Upper lobe of right lung (tissue), 1 donor: ENCODE measurements at regions not wholly inside any gene's neighbourhood (a gene's known extent, or its start where the extent isn't known, plus 50 kb on each side); places are given as distances from the start of the nearest gene placed in this dataset.

ENCODE experiments used
- ATAC-seq: fragments of 200-7000 bp; cut with Tn5 transposase; one replicate; pipeline ENCODE4 v1.9.1; 2020; ENCODE audit warnings: mild to moderate bottlenecking, moderate library complexity
- DNase-seq: peaks from one replicate; pipeline ENCODE4 v3.0.0-alpha.2; 2020
- H3K27ac ChIP-seq: fragments of 200-600 bp; one replicate; pipeline ENCODE4 v1.8.0; 2022
- H3K27me3 ChIP-seq: fragments of 200-600 bp; one replicate; pipeline ENCODE4 v1.8.0; 2022; ENCODE audit warnings: mild to moderate bottlenecking
- H3K36me3 ChIP-seq: fragments of 200-600 bp; one replicate; pipeline ENCODE4 v1.8.0; 2022
- H3K4me1 ChIP-seq: fragments of 200-600 bp; one replicate; pipeline ENCODE4 v1.8.0; 2022
- H3K4me3 ChIP-seq: fragments of 200-600 bp; one replicate; pipeline ENCODE4 v1.8.0; 2022; ENCODE audit warnings: mild to moderate bottlenecking
- H3K9me3 ChIP-seq: fragments of 200-600 bp; one replicate; pipeline ENCODE4 v1.8.0; 2022
- CTCF ChIP-seq: fragments of 200-600 bp; IDR thresholded peaks from one replicate; pipeline ENCODE4 v1.8.0; 2022; ENCODE audit warnings: antibody characterized with exemption
- intact Hi-C: fragments of 100-400 bp; cut with DNase I; formaldehyde crosslinking; loops from one replicate; pipeline ENCODE4 v1.11.0; 2022
- donor health status: DM: no; HTN: yes; CAD: no; lungs with severe emphysema.

GRCh38 chr9:113781381-113781780 is 94.7 kb upstream of the ZNF618 start:
- Histone ChIP-seq H3K36me3 (no peaks in the 10 kb centered on the region), H3K4me3 (no peak overlapping the region), H3K9me3 (no peaks in the 10 kb centered on the region), H3K4me1 (no peaks in the 10 kb centered on the region), H3K27me3 (peaks cover 3% of the 10 kb centered on the region), H3K27ac (no peak overlapping the region)
- TF ChIP-seq CTCF: no peak
- DNase-seq: no peak
- intact Hi-C loops: no loop called here
- ATAC-seq: no peak

GRCh38 chr9:113781896-113782295 is 94.2 kb upstream of the ZNF618 start:
- ATAC-seq: no peak
- Histone ChIP-seq H3K4me1 (no peaks in the 10 kb centered on the region), H3K4me3 (no peak overlapping the region), H3K27ac (no peak overlapping the region), H3K27me3 (peaks cover 3% of the 10 kb centered on the region), H3K9me3 (no peaks in the 10 kb centered on the region), H3K36me3 (no peaks in the 10 kb centered on the region)
- DNase-seq: no peak
- no peak for TF ChIP-seq CTCF
- intact Hi-C loops: no loop called here

- no peak for DNase-seq
- intact Hi-C loops: no loop called here
- Histone ChIP-seq H3K4me1 (no peaks in the 10 kb centered on the region), H3K9me3 (no peaks in the 10 kb centered on the region), H3K27me3 (peaks cover 3% of the 10 kb centered on the region), H3K4me3 (no peak overlapping the region), H3K27ac (no peak overlapping the region), H3K36me3 (no peaks in the 10 kb centered on the region)
- ATAC-seq: no peak
- TF ChIP-seq CTCF: no peak
Observed at GRCh38 chr9:113783475-113783874, 92.6 kb upstream of the ZNF618 start.

- H3K4me1 ChIP-seq: no peaks in the 10 kb centered on the region
- peaks cover 13% of the 10 kb centered on the region for H3K27me3 ChIP-seq
- no peak overlapping the region for H3K4me3 ChIP-seq
- TF ChIP-seq CTCF: no peak
- intact Hi-C loops: no loop called here
- DNase-seq (peak; percentile 69), ATAC-seq (peak; percentile 66)
- no peak overlapping the region for H3K27ac ChIP-seq
- H3K36me3 ChIP-seq: no peaks in the 10 kb centered on the region
- H3K9me3 ChIP-seq: no peaks in the 10 kb centered on the region
Observed at GRCh38 chr9:113785334-113785733, 90.8 kb upstream of the ZNF618 start.

- no peak for TF ChIP-seq CTCF
- DNase-seq (no peak), ATAC-seq (no peak)
- intact Hi-C loops: no loop called here
- no peaks in the 10 kb centered on the region for H3K4me1 ChIP-seq
- H3K27me3 ChIP-seq: peaks cover 13% of the 10 kb centered on the region
- H3K9me3 ChIP-seq: no peaks in the 10 kb centered on the region
- no peak overlapping the region for H3K27ac ChIP-seq
- no peaks in the 10 kb centered on the region for H3K36me3 ChIP-seq
- no peak overlapping the region for H3K4me3 ChIP-seq
Observed at GRCh38 chr9:113786071-113786470, 90.0 kb upstream of the ZNF618 start.

GRCh38 chr9:113787871-113788270 is 88.2 kb upstream of the ZNF618 start:
- no peak overlapping the region for H3K27ac ChIP-seq
- DNase-seq (no peak), ATAC-seq (no peak)
- no peak overlapping the region for H3K4me3 ChIP-seq
- H3K9me3 ChIP-seq: no peaks in the 10 kb centered on the region
- no peaks in the 10 kb centered on the region for H3K4me1 ChIP-seq
- intact Hi-C loops: no loop called here
- H3K36me3 ChIP-seq: no peaks in the 10 kb centered on the region
- no peak for TF ChIP-seq CTCF
- H3K27me3 ChIP-seq: peaks cover 10% of the 10 kb centered on the region
